ENCODE measurements at regions not wholly inside any gene's neighbourhood (a gene's known extent, or its start where the extent isn't known, plus 50 kb on each side); places are given as distances from the start of the nearest gene placed in this dataset.

DNA sequence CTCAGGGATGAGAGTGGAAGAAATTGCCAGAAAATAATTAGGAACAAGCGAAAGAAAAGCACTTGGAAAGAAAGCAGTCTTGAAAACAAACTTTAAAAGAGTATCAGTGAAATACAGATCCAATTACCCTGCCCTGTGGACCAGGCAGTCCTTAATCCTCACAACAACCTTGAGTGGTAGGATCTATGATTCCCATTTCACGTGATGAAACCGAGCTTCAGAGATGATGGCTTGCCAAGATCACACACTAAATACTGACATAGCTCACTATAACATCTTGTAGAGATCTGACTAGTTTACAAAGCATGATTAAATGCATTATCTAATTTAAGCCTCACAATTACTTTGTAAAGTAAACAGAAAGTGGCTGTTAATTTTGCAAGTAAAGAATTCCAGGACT is 55.5 kb upstream of the ABCA1 start:
- TF ChIP-seq POLR2A (IDR thresholded peaks at IDR 0.05) = no peak
- no peak for TF ChIP-seq CTCF (IDR thresholded peaks at IDR 0.05)

All from heart left ventricle (tissue), 13 donors.